NCI-H524 treated with DMSO at 0.1 percent for 48 hours (cell line): ENCODE measurements at regions not wholly inside any gene's neighbourhood (a gene's known extent, or its start where the extent isn't known, plus 50 kb on each side); places are given as distances from the start of the nearest gene placed in this dataset.
"Not testable (repeated sequence)": the region's sequence is repeated elsewhere in the genome, so short reads cannot be mapped to it uniquely, and the experiment has no call there.

Source experiments
- DNase-seq: peaks from one replicate; lab custom pipeline; 2025; lab: John Stamatoyannopoulos, UW

GRCh38 chr11:90766121-90766520 is 543.3 kb upstream of the CHORDC1 start:
- DNase-seq: no peak

- no peak for DNase-seq
Measured at GRCh38 chr11:90764691-90765090, 541.8 kb upstream of the CHORDC1 start.

DNA sequence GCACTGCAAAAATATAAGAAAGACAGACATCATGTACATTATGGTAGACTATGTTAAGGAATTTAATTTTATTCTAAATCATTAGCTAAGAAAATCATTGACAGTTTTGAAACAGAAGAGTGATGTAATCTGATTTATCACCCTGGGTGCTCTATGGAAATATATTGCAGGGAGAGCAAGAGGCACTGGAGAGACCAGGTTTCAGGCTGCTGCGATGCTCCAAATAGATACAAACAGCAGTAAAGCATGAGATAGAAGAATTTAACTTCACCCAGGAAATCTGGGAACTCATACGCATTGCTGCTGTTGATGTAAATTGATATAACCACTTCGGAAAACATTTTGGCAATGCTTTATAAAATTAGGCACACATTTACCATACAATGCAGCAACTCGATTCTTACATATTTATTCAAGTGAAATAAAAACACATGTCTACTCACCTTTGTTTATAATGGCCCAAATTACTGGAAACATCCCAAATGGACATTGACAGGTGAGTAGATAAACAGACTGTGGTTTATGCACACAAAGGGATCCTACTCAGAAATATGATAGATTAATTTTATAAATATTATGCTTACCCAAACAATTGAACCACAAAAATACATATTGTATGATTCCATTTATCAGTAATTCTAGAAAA is 535.1 kb upstream of the CHORDC1 start:
- DNase-seq: no peak

GRCh38 chr11:90756617-90757016 is 533.8 kb upstream of the CHORDC1 start:
- DNase-seq: no peak

DNA sequence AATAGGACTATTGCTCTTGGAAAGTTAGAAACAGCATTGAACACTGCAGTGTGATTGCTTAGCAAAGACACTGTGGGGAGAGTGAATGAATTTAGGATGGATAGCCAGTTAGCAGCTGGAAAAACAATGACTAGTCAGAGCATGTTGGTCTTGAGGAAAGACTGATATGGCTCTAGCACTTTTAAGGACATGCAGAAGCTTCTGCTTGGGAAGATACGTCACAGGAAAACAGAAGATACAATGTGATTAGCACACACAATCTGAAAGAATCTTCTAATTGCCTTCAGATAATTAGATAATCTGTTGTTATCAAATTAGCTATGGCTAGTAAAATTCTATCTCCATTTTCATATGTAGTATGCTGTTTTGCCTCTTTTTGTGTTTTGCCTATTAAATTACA is 530.7 kb upstream of the CHORDC1 start:
- no peak for DNase-seq

- DNase-seq: no peak
Measured at GRCh38 chr11:90747057-90747456, 524.2 kb upstream of the CHORDC1 start.

DNA sequence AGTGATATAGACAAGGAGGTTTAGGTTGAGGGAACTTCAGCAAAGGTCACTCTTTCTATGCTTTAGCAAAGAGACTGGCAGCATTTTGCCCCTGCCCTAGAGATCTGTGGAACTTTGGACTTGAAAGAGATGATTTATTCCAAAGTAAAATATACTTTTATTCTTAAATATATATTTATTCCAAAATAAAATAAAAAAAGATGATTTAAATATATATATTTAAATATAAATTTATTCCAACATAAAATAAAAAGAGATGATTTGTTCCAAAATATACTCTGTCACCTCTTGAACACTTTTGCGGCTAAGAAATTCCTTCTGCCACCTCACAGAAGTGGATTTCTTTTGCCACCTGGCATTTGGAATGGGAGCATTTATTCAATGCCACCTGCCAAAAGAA is 521.3 kb upstream of the CHORDC1 start:
- DNase-seq: no peak

DNA sequence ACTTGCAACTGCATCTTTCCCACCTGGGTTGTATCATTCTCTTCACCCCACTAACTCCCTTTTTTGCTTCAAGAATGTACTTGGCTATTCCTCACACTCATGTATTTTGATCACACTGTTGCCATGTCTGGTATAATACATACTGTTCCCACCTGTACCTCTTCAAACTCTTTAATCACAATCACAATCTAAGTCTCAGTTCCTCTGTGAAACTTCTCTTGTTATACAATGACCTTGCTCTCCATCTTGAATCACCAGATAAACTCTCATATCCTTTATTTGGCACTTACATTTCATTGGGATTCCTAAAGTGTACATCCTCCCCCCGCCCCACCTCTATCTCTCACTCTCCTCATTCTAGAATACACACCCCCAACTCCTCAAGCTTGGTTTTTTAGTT is 516.0 kb upstream of the CHORDC1 start:
- no peak for DNase-seq

- DNase-seq: no peak
Measured at GRCh38 chr11:90737444-90738050, 514.7 kb upstream of the CHORDC1 start.

DNA sequence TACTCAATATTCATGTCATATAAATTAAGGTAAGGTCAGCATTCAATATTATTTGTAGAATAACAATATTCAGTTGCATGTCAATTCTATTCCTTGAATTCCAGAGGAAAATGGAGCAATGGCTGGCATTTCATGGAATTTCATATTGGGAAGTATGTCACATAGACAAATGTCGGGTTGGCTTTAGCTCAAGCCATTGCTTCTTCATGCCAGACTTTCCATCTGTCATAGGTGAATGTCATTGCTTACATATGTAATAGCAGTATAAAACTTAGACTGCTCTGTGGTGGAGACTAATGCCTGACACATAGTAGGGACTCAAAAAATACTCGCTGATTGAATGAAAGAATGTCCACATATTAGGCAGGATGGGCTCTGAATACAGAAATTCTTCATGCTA is 509.6 kb upstream of the CHORDC1 start:
- DNase-seq: no peak

- DNase-seq: no peak
Measured at GRCh38 chr11:90723475-90723874, 500.6 kb upstream of the CHORDC1 start.

- no peak for DNase-seq
Measured at GRCh38 chr11:90722552-90723190, 499.8 kb upstream of the CHORDC1 start.

- no peak for DNase-seq
Measured at GRCh38 chr11:90717522-90717921, 494.7 kb upstream of the CHORDC1 start.

DNA sequence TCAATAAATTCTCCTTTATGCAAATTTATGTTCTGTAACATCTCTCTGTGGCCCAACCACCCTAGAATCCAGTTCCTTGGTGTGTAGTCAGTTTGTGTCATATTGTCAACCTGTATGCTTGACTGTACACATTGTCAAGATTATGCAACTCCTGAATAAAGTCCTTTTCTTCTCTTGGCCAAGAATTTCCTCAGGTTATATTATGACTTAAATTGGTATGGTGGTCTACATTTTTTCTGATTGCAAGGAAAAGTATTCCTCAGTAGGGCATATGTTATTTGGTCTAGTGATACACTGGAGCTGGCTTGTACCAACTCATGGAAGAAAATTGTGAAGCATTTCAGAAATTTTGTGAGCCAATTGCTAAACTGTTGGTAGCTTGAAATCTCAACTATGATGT is 482.8 kb upstream of the CHORDC1 start:
- DNase-seq: no peak

DNA sequence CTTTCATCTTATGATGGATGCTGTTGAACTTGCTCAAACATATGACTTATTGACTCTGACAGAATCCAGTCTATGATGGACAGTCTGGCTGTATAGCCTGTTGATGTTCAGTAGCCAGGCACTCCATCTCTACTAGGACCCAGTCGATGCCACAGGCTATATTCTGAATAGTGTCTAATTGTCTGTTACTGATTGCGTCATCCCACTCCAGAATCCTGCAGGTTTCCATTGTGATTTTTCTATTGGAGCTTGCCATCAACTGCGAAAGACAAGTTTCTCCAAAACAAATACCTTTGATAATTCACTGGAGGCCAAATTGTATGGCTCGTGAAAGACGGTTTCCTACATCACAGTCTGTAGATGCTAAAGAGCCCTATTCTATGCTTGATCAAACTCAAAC is 481.7 kb upstream of the CHORDC1 start:
- DNase-seq: no peak

DNA sequence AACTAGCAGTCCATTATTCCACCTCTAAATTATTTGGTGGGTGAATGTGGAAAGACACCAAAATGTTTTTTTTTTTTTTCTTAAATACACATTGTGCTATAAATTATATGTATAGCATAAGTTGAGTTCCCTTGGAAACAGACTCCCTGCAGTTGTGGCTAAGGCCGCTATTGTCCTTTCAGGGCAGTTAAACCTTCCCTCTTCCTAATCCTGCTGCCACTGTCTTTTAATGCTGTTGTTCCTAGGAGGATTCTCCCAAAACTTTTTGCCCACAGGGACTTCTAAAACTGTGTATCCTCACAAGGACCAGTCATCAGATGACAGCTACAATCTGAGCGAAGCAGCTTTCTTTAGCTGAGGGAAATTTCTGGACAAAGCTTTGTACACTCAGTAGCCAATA is 478.9 kb upstream of the CHORDC1 start:
- DNase-seq: no peak

DNA sequence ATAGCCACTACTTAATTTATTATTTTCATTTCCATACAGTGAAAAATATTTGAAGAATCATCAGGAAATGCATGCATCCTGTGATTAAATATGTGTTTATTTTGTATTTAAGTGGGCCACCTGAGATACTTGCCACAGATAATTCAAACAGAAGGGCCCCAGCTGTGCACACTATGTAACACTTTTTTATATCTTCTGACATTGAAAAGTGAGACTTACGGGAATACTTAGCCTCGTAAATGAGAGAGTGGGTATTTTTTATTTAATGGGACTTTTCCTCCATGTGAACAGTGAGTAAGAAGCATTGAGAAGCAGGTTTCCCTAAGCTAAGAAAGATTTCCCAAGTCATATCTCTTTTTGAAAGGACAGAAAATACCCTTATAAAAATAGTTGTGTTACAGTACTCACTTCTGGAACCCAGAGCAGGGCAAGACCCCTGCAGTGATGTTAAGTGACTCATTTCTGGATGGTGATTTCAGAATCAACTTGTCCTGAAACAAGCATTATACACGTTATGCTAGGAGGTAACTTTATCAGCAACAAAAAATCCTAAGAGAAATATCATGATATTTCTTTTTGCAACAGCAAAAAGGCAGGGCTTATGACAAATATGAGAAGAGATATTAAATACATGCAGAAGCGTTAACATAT is 478.1 kb upstream of the CHORDC1 start:
- DNase-seq: no peak

DNA sequence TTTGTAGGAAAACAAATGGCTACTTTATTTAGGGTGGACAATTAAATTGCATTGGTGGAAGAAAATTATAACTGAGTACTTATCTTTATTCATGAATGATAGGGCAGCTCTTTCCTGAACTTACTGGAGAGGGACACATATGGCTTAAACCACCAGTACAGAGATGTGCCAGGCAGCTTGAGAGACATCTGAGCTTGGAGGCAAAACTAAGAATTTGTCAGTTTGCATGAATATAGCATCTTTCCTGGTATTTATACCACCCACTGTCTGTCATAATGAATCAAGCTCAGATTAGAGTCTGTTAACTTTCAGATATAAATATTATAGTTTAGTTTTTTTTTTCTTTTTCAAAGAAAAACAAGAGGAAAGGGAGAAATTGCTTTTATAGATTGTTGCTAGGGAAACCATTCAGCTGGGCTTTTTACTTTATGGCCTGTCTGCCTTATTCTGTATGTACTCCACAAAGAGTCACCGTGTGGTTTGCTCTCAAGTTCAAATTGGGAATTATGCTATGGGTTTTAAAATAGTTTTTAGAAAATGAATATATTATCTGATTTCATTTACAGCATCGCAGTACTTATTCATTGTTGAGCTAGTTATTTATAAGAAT is 477.0 kb upstream of the CHORDC1 start:
- no peak for DNase-seq

- no peak for DNase-seq
Measured at GRCh38 chr11:90698238-90698637, 475.4 kb upstream of the CHORDC1 start.

DNA sequence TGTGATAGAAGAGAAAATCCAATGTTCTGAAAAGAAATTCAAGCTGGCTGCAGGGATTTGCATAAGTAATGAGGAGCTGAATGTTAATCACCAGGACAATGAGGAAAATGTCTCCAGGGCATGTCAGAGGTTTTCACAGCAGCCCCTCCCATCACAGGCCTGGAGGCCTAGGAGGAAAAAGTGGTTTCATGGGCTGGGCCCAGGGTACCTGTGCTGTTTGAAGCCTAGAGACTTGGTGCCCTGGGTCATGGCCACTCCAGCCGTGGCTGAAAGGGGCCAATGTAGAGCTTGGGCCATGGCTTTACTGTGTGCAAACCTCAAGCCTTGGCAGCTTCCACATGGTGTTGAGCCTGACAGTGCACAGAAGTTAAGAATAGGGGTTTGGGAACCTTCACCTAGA is 452.6 kb upstream of the CHORDC1 start:
- DNase-seq: not testable (repeated sequence)

GRCh38 chr11:90669094-90669493 is 446.2 kb upstream of the CHORDC1 start:
- no peak for DNase-seq

DNA sequence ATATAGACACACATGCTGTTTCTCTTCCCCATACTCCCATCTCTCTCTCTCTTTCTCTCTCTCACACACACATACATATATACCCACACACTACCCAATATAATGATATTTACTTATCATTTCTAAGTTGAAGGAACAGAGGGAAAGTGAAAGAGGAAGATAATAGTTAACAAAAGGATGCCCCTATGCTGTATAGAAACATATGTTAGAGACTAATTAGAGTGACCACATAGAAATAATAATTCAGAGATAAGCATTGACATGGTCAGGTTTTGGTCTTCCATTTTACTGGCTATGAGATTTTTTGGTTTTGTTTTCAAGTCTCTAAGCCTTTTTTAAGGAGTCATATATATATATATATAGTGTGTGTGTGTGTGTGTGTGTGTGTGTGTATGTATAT is 445.7 kb upstream of the CHORDC1 start:
- no peak for DNase-seq

GRCh38 chr11:90661233-90661632 is 438.4 kb upstream of the CHORDC1 start:
- DNase-seq: no peak
